ENCODE measurements at regions not wholly inside any gene's neighbourhood (a gene's known extent, or its start where the extent isn't known, plus 50 kb on each side); places are given as distances from the start of the nearest gene placed in this dataset.
"Not testable (repeated sequence)": the region's sequence is repeated elsewhere in the genome, so short reads cannot be mapped to it uniquely, and the experiment has no call there.

DNA sequence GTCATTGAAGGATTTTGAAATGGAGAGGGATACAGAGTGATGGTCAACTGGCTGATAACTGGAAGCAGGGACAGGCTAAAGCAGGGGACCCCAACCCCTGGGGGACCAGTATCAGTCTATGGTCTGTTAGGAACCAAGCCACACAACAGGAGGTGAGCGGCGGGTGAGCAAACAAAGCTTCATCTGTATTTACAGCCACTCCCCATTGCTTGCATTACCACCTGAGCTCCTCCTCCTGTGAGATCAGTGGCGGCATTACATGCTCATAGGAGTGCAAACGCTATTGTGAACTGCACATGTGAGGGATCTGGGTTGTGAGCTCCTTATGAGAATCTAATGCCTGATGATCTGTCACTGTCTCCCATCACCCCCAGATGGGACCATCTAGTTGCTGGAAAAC is 407.9 kb downstream of the BUD13 start:
- H3K36me3 ChIP-seq (ENCODE audit: control insufficient read depth in 3 of 3, insufficient read depth in 3 of 3, low read length in 3 of 3); H3K4me3 ChIP-seq (ENCODE audit: low read length in 3 of 3); H3K4me1 ChIP-seq (ENCODE audit: control insufficient read depth in 3 of 3, insufficient read depth in 3 of 3, low read length in 3 of 3); H3K9ac ChIP-seq (ENCODE audit: low read depth in 1 of 3, low read length in 3 of 3); H3K27ac ChIP-seq (ENCODE audit: low read depth, low read length); H3K9me3 ChIP-seq (ENCODE audit: control insufficient read depth in 3 of 3, low read length in 3 of 3): not testable (repeated sequence)
- peaks cover 13 to 45% (median 18%) of the 10 kb centered on the region in 3 donors for H3K27me3 ChIP-seq (ENCODE audit: control insufficient read depth in 3 of 3, insufficient read depth in 3 of 3, low read length in 3 of 3)

DNA sequence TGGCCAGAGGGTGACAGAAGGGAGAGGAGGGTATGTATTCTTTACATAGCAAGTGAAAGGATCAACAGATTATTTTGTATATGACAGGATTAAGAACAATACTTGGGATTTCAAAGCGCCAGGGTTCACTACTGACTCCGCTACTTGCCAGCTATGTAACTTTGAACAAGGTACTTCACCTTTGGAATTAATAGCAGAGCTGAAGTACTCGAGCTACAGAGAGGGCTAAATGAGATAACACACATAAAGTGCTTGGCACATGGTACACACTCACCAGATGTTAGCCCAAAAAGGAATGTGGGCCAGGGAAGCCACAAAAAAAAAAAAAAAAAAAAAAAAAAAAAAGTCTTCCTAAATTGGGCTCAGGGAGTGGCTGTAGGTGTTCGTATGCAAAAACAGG is 408.4 kb downstream of the BUD13 start:
- Histone ChIP-seq H3K36me3 (ENCODE audit: control insufficient read depth in 3 of 3, insufficient read depth in 3 of 3, low read length in 3 of 3) (no peaks in the 10 kb centered on the region), H3K27me3 (ENCODE audit: control insufficient read depth in 3 of 3, insufficient read depth in 3 of 3, low read length in 3 of 3) (peaks cover 11 to 41% (median 13%) of the 10 kb centered on the region in 3 donors), H3K4me3 (ENCODE audit: low read length in 3 of 3) (no peak overlapping the region), H3K9ac (ENCODE audit: low read depth in 1 of 3, low read length in 3 of 3) (no peak overlapping the region), H3K4me1 (ENCODE audit: control insufficient read depth in 3 of 3, insufficient read depth in 3 of 3, low read length in 3 of 3) (no peaks in the 10 kb centered on the region), H3K27ac (ENCODE audit: low read depth, low read length) (no peak overlapping the region), H3K9me3 (ENCODE audit: control insufficient read depth in 3 of 3, low read length in 3 of 3) (no peaks in the 10 kb centered on the region)

DNA sequence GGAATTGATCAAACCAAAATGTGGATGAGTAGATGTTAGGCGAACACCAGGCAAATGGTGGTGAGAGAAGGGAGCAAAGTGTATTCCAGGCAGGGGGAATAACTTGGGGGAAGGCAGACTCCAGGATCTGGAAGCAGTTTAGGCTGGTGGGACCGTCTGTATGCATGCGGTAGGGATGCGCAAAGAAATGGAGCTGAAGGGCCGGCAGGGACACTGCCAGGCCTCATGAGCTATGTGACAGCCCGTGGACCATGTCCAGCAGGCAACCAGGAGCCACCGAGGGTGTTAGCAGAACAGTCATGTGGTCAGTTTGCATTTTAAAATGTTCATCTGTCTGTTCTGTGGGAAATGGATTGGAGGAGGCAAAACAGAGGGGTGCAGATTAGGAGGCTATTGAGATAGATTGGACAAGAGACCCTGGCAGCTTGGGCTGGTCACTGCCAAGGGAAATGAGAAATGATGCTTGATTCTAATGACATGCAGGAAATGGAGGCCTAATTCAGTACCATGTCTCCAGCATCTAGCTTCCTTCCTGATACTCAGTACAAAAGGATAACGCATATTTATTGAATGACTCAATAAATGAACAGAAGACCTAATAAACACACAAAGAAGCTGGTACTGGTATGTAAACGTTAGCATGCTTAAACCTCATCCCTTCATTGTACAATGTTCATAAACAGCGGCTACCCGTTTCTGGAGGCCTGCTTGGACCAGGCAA is 412.4 kb downstream of the BUD13 start:
- Histone ChIP-seq H3K27me3 (ENCODE audit: control insufficient read depth in 3 of 3, insufficient read depth in 3 of 3, low read length in 3 of 3) (peaks cover 9 to 46% (median 16%) of the 10 kb centered on the region in 3 donors), H3K4me3 (ENCODE audit: low read length in 3 of 3) (no peak overlapping the region), H3K9me3 (ENCODE audit: control insufficient read depth in 3 of 3, low read length in 3 of 3) (no peaks in the 10 kb centered on the region), H3K9ac (ENCODE audit: low read depth in 1 of 3, low read length in 3 of 3) (no peak overlapping the region), H3K27ac (ENCODE audit: low read depth, low read length) (no peak overlapping the region), H3K36me3 (ENCODE audit: control insufficient read depth in 3 of 3, insufficient read depth in 3 of 3, low read length in 3 of 3) (no peaks in the 10 kb centered on the region), H3K4me1 (ENCODE audit: control insufficient read depth in 3 of 3, insufficient read depth in 3 of 3, low read length in 3 of 3) (no peaks in the 10 kb centered on the region)

DNA sequence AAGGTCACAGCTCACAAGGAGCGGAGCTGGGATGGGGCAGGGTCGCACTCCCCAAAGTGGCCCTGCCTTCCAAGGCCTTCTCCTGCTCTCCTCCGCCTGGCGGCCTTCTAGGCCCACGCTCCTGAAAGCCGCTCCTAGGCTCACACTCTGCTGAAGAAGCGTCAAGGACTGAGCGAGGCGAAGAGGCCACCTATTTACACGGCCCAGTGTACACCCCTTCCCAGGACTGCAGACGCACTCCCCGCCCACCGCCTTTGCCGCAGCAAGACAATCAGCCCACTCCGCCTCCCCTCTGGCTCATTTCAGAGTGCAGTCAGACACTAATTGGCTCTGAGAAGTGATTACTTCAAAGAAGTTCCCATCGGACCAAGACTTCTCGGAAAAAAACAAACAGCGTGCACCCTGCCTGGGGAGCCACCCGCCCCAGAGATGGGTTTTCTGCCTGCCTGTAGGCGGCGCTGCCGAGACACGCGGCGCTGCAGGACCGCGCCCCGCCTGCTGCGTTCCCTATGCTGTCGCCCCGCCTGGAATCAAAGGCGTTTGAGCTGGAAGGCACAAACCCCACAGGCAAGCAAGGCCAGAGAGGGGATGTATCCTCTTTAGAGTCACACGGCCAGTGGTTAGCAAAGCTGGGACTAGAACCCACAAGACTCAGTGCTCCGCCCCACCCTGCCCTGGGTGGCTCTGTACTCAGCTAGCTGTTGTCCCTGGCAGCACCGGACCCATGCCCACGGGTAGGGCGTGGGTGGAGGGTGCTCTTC is 414.8 kb downstream of the BUD13 start:
- no peaks in the 10 kb centered on the region for H3K9me3 ChIP-seq (ENCODE audit: control insufficient read depth in 3 of 3, low read length in 3 of 3)
- H3K27me3 ChIP-seq (ENCODE audit: control insufficient read depth in 3 of 3, insufficient read depth in 3 of 3, low read length in 3 of 3): peaks cover 9 to 42% (median 18%) of the 10 kb centered on the region in 3 donors
- H3K4me1 ChIP-seq (ENCODE audit: control insufficient read depth in 3 of 3, insufficient read depth in 3 of 3, low read length in 3 of 3): no peaks in the 10 kb centered on the region
- H3K4me3 ChIP-seq (ENCODE audit: low read length in 3 of 3): no peak overlapping the region
- H3K9ac ChIP-seq (ENCODE audit: low read depth in 1 of 3, low read length in 3 of 3): no peak overlapping the region
- H3K36me3 ChIP-seq (ENCODE audit: control insufficient read depth in 3 of 3, insufficient read depth in 3 of 3, low read length in 3 of 3): no peaks in the 10 kb centered on the region
- no peak overlapping the region for H3K27ac ChIP-seq (ENCODE audit: low read depth, low read length)

DNA sequence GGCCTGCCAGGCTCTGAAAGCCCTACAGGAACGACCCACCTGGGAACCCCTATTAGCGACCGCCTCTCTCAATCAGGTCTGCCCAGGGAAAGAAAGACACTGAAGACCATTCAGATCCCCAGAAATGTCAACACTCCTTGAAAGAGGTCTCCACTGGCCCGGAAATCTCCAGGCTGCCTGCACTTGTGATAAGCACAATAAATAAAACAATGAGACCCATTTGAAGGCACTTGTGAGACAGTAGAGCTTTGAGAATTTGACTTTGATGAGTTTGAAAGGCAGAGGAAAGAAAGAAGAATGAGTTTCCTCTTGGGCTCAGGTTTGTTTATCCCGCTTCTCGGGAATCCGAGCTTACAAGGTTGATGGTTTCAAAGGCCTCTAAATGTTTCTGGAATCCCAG is 416.3 kb downstream of the BUD13 start:
- Histone ChIP-seq H3K9me3 (ENCODE audit: control insufficient read depth in 3 of 3, low read length in 3 of 3) (no peaks in the 10 kb centered on the region), H3K36me3 (ENCODE audit: control insufficient read depth in 3 of 3, insufficient read depth in 3 of 3, low read length in 3 of 3) (no peaks in the 10 kb centered on the region), H3K4me3 (ENCODE audit: low read length in 3 of 3) (no peak overlapping the region), H3K27me3 (ENCODE audit: control insufficient read depth in 3 of 3, insufficient read depth in 3 of 3, low read length in 3 of 3) (peaks cover 9 to 35% (median 23%) of the 10 kb centered on the region in 3 donors), H3K9ac (ENCODE audit: low read depth in 1 of 3, low read length in 3 of 3) (no peak overlapping the region), H3K27ac (ENCODE audit: low read depth, low read length) (no peak overlapping the region), H3K4me1 (ENCODE audit: control insufficient read depth in 3 of 3, insufficient read depth in 3 of 3, low read length in 3 of 3) (no peaks in the 10 kb centered on the region)

DNA sequence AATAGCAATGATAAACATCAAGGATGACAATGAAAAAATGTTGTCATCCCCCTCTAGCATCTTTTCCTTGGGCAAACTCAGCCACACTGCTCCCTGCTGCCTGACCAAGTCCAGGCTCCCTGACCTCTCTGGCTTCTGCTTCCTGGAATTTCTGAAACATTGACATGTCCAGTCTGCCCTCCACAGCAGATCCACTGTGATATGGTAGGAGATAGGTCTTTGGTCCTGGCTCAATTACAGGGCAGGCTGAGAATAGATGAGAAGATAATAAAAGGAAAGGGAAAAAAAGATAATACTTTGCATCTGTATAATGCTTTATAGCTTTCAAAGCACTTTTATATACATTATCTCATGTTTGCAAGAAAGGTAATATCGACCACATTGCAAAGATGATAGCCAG is 417.7 kb downstream of the BUD13 start:
- H3K4me3 ChIP-seq (ENCODE audit: low read length in 3 of 3): no peak overlapping the region
- H3K27me3 ChIP-seq (ENCODE audit: control insufficient read depth in 3 of 3, insufficient read depth in 3 of 3, low read length in 3 of 3): peaks cover 7 to 29% (median 23%) of the 10 kb centered on the region in 3 donors
- no peaks in the 10 kb centered on the region for H3K9me3 ChIP-seq (ENCODE audit: control insufficient read depth in 3 of 3, low read length in 3 of 3)
- no peaks in the 10 kb centered on the region for H3K36me3 ChIP-seq (ENCODE audit: control insufficient read depth in 3 of 3, insufficient read depth in 3 of 3, low read length in 3 of 3)
- no peaks in the 10 kb centered on the region for H3K4me1 ChIP-seq (ENCODE audit: control insufficient read depth in 3 of 3, insufficient read depth in 3 of 3, low read length in 3 of 3)
- no peak overlapping the region for H3K27ac ChIP-seq (ENCODE audit: low read depth, low read length)
- H3K9ac ChIP-seq (ENCODE audit: low read depth in 1 of 3, low read length in 3 of 3): no peak overlapping the region

DNA sequence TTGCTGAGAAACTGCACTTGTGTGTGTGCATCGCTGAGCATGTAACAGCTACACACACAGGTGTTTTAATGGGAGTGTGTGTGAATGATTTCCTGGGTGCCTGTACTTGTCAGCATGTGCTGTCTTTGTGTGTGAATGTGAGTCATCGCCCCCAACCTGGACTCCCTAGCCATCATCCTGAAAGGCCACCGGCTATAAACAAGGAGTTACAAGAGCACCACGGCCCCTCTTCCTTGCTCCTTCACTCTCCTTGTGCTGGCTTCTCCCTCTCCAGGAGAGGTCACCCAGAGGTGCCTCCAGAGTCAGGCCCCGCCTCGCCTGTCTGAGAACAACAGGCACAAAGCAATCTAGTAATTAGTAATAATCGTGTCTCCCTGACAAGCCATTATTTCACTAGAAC is 419.2 kb downstream of the BUD13 start:
- H3K9ac ChIP-seq (ENCODE audit: low read depth in 1 of 3, low read length in 3 of 3): no peak overlapping the region
- no peaks in the 10 kb centered on the region for H3K4me1 ChIP-seq (ENCODE audit: control insufficient read depth in 3 of 3, insufficient read depth in 3 of 3, low read length in 3 of 3)
- H3K36me3 ChIP-seq (ENCODE audit: control insufficient read depth in 3 of 3, insufficient read depth in 3 of 3, low read length in 3 of 3): no peaks in the 10 kb centered on the region
- peaks cover 3 to 21% (median 21%) of the 10 kb centered on the region in 3 donors for H3K27me3 ChIP-seq (ENCODE audit: control insufficient read depth in 3 of 3, insufficient read depth in 3 of 3, low read length in 3 of 3)
- no peaks in the 10 kb centered on the region for H3K9me3 ChIP-seq (ENCODE audit: control insufficient read depth in 3 of 3, low read length in 3 of 3)
- H3K4me3 ChIP-seq (ENCODE audit: low read length in 3 of 3): no peak overlapping the region
- no peak overlapping the region for H3K27ac ChIP-seq (ENCODE audit: low read depth, low read length)

DNA sequence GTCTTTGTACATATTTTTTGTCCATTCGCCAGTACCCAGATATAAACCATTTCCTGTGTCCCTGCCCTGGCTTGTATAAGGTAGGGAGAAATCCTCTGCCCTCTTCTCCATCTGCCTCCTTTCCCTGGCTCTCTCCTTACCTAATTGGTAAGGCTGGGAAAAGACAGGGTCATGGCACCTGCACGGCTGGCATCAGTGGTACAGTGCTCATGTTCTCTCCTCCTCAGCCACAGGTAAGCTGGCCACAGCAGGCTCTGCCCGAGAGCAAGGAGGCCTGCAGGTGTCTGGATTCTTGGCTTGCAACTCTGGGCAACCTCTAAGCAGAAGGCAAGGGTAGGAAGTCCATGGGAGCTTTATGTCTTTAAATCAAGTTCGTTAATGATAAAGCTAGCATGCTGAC is 419.9 kb downstream of the BUD13 start:
- Histone ChIP-seq H3K27ac (ENCODE audit: low read depth, low read length) (no peak overlapping the region), H3K9ac (ENCODE audit: low read depth in 1 of 3, low read length in 3 of 3) (no peak overlapping the region), H3K9me3 (ENCODE audit: control insufficient read depth in 3 of 3, low read length in 3 of 3) (no peaks in the 10 kb centered on the region), H3K36me3 (ENCODE audit: control insufficient read depth in 3 of 3, insufficient read depth in 3 of 3, low read length in 3 of 3) (no peaks in the 10 kb centered on the region), H3K4me1 (ENCODE audit: control insufficient read depth in 3 of 3, insufficient read depth in 3 of 3, low read length in 3 of 3) (no peaks in the 10 kb centered on the region), H3K4me3 (ENCODE audit: low read length in 3 of 3) (no peak overlapping the region), H3K27me3 (ENCODE audit: control insufficient read depth in 3 of 3, insufficient read depth in 3 of 3, low read length in 3 of 3) (peaks cover 3 to 14% (median 14%) of the 10 kb centered on the region in 3 donors)

DNA sequence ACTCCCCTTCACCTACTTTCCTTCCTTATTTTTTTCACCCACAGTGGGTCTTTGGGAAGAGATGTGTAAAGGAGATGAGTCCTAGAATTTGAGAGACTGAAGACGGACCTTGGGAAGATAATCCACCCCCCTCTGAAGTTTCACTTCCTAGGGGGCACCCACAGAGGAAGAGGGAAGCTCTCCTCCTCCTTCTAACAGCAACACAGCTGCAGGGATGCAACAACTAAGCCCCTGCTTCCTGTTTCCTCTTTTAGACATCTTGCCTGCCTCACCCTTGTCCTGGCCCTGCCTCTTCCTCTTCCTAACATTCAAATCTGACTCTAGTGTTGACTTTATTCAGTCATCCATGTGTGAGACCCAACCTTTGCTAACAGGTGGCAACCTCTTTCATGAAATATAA is 424.6 kb downstream of the BUD13 start:
- Histone ChIP-seq H3K27ac (ENCODE audit: low read depth, low read length) (no peak overlapping the region), H3K4me1 (ENCODE audit: control insufficient read depth in 3 of 3, insufficient read depth in 3 of 3, low read length in 3 of 3) (no peaks in the 10 kb centered on the region), H3K27me3 (ENCODE audit: control insufficient read depth in 3 of 3, insufficient read depth in 3 of 3, low read length in 3 of 3) (peaks cover 4 to 13% (median 4%) of the 10 kb centered on the region in 3 donors), H3K4me3 (ENCODE audit: low read length in 3 of 3) (no peak overlapping the region), H3K9me3 (ENCODE audit: control insufficient read depth in 3 of 3, low read length in 3 of 3) (no peaks in the 10 kb centered on the region), H3K36me3 (ENCODE audit: control insufficient read depth in 3 of 3, insufficient read depth in 3 of 3, low read length in 3 of 3) (no peaks in the 10 kb centered on the region), H3K9ac (ENCODE audit: low read depth in 1 of 3, low read length in 3 of 3) (no peak overlapping the region)

DNA sequence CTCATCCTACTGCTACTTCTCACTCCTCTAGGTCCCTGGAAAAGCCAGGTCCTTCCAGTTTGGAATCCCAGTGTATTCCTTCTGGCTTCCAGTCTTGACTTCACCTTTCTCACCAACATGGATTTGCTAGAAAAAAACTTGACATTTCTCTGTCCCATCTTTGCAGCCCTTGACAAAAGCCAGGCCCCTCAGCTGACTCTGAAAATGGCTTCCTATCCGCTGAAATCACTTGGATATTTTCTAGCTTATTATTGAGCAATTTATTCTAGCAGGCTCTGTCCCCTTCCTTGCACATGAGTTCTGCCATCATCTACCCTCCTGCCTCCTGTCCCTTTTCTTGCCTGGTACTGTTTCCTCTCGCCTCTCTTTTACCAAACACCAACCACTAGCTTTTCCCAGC is 427.2 kb downstream of the BUD13 start:
- Histone ChIP-seq H3K27ac (ENCODE audit: low read depth, low read length) (no peak overlapping the region), H3K9me3 (ENCODE audit: control insufficient read depth in 3 of 3, low read length in 3 of 3) (no peaks in the 10 kb centered on the region), H3K4me3 (ENCODE audit: low read length in 3 of 3) (no peak overlapping the region), H3K4me1 (ENCODE audit: control insufficient read depth in 3 of 3, insufficient read depth in 3 of 3, low read length in 3 of 3) (no peaks in the 10 kb centered on the region), H3K9ac (ENCODE audit: low read depth in 1 of 3, low read length in 3 of 3) (no peak overlapping the region), H3K36me3 (ENCODE audit: control insufficient read depth in 3 of 3, insufficient read depth in 3 of 3, low read length in 3 of 3) (no peaks in the 10 kb centered on the region), H3K27me3 (ENCODE audit: control insufficient read depth in 3 of 3, insufficient read depth in 3 of 3, low read length in 3 of 3) (peaks cover 0 to 8% (median 4%) of the 10 kb centered on the region in 3 donors)

Data from skeletal muscle tissue (tissue), 3 donors.